ENCODE measurements at regions not wholly inside any gene's neighbourhood (a gene's known extent, or its start where the extent isn't known, plus 50 kb on each side); places are given as distances from the start of the nearest gene placed in this dataset.

DNA sequence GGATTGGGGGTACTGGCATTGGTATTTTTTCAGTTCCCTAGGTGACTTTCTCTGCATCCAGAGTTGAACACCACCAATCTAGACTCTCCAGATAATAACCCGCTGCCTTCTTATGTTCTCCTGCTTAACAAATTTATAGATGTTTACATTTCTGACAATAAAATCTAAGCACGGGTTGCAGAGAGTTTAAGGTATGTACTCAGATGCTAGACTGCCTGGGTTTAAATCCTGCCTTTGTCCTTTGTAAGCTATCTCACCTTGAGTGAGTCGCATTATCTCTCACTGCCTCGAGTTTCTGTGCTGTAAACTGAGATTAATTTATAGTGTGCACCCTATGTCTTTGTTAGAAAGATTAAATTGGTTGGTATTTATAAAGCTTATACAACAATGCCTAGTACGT lies 131.4 kb upstream of the ARGLU1 start:
- TF ChIP-seq EP300 (IDR thresholded peaks at IDR 0.05) (no peak), POLR2AphosphoS5 (IDR thresholded peaks at IDR 0.05) (no peak), POLR2A (IDR thresholded peaks at IDR 0.05) (no peak)
- TF ChIP-seq, protein P1, sequence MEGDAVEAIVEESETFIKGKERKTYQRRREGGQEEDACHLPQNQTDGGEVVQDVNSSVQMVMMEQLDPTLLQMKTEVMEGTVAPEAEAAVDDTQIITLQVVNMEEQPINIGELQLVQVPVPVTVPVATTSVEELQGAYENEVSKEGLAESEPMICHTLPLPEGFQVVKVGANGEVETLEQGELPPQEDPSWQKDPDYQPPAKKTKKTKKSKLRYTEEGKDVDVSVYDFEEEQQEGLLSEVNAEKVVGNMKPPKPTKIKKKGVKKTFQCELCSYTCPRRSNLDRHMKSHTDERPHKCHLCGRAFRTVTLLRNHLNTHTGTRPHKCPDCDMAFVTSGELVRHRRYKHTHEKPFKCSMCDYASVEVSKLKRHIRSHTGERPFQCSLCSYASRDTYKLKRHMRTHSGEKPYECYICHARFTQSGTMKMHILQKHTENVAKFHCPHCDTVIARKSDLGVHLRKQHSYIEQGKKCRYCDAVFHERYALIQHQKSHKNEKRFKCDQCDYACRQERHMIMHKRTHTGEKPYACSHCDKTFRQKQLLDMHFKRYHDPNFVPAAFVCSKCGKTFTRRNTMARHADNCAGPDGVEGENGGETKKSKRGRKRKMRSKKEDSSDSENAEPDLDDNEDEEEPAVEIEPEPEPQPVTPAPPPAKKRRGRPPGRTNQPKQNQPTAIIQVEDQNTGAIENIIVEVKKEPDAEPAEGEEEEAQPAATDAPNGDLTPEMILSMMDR (IDR thresholded peaks at IDR 0.05) = no peak
- no peaks in the 10 kb centered on the region for H3K4me1 ChIP-seq
- no peaks in the 10 kb centered on the region for H3K9me3 ChIP-seq
- no peaks in the 10 kb centered on the region for H3K27me3 ChIP-seq
- H3K36me3 ChIP-seq = no peaks in the 10 kb centered on the region
- no peak for DNase-seq (ENCODE audit: low spot score in 2 of 2)
- WGBS = 87% methylated on average over 5 of the region's 5 CpGs
- H3K27ac ChIP-seq = no peak overlapping the region
- no peak overlapping the region for H3K4me3 ChIP-seq

DNA sequence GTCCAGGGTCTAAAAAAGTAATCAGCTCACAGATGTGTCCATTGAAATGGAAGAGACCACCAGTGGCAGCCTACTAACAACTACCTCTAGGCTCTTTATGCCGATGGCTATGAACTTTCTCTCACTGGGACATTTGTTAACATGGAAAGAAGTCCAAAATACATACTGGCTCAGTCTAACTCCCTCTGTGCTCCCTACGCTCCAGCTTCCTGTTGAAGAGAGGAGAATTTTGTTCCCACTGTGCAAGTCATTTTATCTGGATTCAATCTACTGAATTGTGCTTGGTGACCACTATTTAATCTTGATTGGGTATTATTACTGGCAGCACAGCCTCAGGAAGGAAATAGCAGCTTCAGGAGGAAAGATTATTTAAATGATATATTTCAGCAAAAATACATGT lies 128.8 kb upstream of the ARGLU1 start:
- WGBS = 80% methylated on average over 2 of the region's 2 CpGs
- TF ChIP-seq EP300 (IDR thresholded peaks at IDR 0.05) = no peak
- no peak for TF ChIP-seq POLR2AphosphoS5 (IDR thresholded peaks at IDR 0.05)
- no peak for TF ChIP-seq POLR2A (IDR thresholded peaks at IDR 0.05)
- TF ChIP-seq, protein P1 (IDR thresholded peaks at IDR 0.05) = no peak
- no peak for DNase-seq (ENCODE audit: low spot score in 2 of 2)
- Histone ChIP-seq H3K27ac (no peak overlapping the region), H3K4me1 (no peaks in the 10 kb centered on the region), H3K9me3 (no peaks in the 10 kb centered on the region), H3K4me3 (no peak overlapping the region), H3K36me3 (no peaks in the 10 kb centered on the region), H3K27me3 (no peaks in the 10 kb centered on the region)

DNA sequence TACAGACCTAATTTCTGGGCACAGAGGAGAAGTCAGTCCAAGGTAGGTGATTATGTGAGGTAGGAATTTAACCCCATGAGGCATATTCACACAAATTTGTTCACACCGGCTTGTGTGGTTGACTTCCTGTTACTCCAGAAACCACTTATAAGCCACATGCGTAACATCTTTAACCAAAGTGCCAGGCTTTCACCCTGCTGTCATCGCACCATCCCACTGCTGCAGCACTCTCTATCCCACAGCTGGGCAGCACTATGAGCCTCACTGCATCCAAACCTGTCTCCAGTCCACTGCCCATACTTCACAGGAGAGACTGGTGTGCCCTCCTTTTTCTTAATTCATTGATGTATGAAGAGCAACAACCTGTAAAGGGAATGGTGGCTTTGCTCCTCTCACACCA lies 128.2 kb upstream of the ARGLU1 start:
- no peak overlapping the region for H3K4me3 ChIP-seq
- TF ChIP-seq, protein P1 (IDR thresholded peaks at IDR 0.05) = no peak
- TF ChIP-seq POLR2AphosphoS5 (IDR thresholded peaks at IDR 0.05) (no peak), EP300 (IDR thresholded peaks at IDR 0.05) (no peak), POLR2A (IDR thresholded peaks at IDR 0.05) (no peak)
- no peak for DNase-seq (ENCODE audit: low spot score in 2 of 2)
- H3K36me3 ChIP-seq = no peaks in the 10 kb centered on the region
- H3K27ac ChIP-seq = no peak overlapping the region
- H3K27me3 ChIP-seq = no peaks in the 10 kb centered on the region
- WGBS = 82% methylated on average over 3 of the region's 3 CpGs
- no peaks in the 10 kb centered on the region for H3K4me1 ChIP-seq
- no peaks in the 10 kb centered on the region for H3K9me3 ChIP-seq

DNA sequence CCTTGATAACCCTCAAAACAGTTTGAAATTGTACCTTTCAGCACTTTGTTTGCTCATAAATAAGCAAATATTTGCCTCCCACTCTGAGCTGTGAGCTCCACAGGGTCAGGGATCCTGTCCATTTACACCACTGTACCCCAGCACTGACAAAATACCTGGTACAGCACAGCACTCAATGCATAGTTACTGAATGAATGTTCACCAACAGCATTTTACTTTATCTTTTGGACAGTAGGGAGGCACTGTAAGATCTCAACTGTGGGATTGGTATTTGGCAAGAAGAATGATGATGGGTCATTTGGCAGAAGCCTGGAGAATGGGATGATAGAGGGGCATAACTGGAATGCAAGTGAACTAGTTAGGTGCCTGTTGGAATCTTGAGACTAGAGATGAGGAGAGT lies 127.2 kb upstream of the ARGLU1 start:
- Histone ChIP-seq H3K4me3 (no peak overlapping the region), H3K9me3 (no peaks in the 10 kb centered on the region), H3K27ac (no peak overlapping the region), H3K36me3 (no peaks in the 10 kb centered on the region), H3K27me3 (no peaks in the 10 kb centered on the region), H3K4me1 (no peaks in the 10 kb centered on the region)
- TF ChIP-seq POLR2A (IDR thresholded peaks at IDR 0.05) = no peak
- no peak for TF ChIP-seq POLR2AphosphoS5 (IDR thresholded peaks at IDR 0.05)
- TF ChIP-seq, protein P1 (IDR thresholded peaks at IDR 0.05) = no peak
- no peak for TF ChIP-seq EP300 (IDR thresholded peaks at IDR 0.05)
- no peak for DNase-seq (ENCODE audit: low spot score in 2 of 2)

DNA sequence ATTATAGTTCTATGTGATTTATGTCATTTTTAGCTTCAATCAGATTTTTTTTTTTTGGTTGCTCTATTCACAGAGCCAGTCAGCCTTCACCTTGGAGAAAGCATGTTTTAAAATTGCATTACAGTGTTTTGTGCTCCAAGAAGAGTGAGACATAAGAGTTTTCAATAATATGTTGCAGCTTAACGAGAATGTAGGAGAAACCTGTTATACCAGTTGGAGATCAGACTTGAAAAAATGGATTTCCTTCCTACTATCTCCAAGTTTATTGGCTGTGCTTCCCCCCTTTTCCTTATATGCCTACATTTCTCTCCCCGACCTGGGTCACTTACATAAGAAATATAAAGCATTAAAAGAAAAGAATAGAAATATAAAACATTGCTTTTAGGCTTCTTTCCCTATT lies 123.9 kb upstream of the ARGLU1 start:
- TF ChIP-seq, protein P1 (IDR thresholded peaks at IDR 0.05) = no peak
- H3K4me3 ChIP-seq = no peak overlapping the region
- H3K27ac ChIP-seq = no peak overlapping the region
- WGBS = 32% methylated on average over 2 of the region's 2 CpGs
- no peaks in the 10 kb centered on the region for H3K4me1 ChIP-seq
- no peaks in the 10 kb centered on the region for H3K27me3 ChIP-seq
- H3K9me3 ChIP-seq = no peaks in the 10 kb centered on the region
- DNase-seq (ENCODE audit: low spot score in 2 of 2) = no peak
- no peaks in the 10 kb centered on the region for H3K36me3 ChIP-seq
